DOHH2 (cell line): ENCODE measurements at regions not wholly inside any gene's neighbourhood (a gene's known extent, or its start where the extent isn't known, plus 50 kb on each side); places are given as distances from the start of the nearest gene placed in this dataset.

Source experiments
- H3F3A ChIP-seq: fragments of 200-600 bp; sonication (generic), shearing (Covaris generic); 2 replicates; pipeline ENCODE4 v1.6.0; 2016; ENCODE audit warnings: antibody characterized with exemption, mild to moderate bottlenecking; ENCODE audit not compliant: control insufficient read depth, insufficient read depth
- H3K27ac ChIP-seq: fragments of 200-600 bp; sonication (generic); 2 replicates; pipeline ENCODE4 v1.5.1; 2014; ENCODE audit warnings: low read depth, mild to moderate bottlenecking, low read length, moderate library complexity
- H3K27me3 ChIP-seq: fragments of 200-600 bp; sonication (generic); 2 replicates; pipeline ENCODE4 v1.6.1; 2014; ENCODE audit warnings: mild to moderate bottlenecking, low read length, mixed read lengths; ENCODE audit not compliant: control insufficient read depth
- H3K36me3 ChIP-seq: fragments of 200-600 bp; sonication (generic); 2 replicates; pipeline ENCODE4 v1.6.1; 2014; ENCODE audit warnings: mild to moderate bottlenecking, low read length, moderate library complexity, mixed read lengths; ENCODE audit not compliant: control insufficient read depth
- H3K4me1 ChIP-seq: fragments of 200-600 bp; sonication (generic); 2 replicates; pipeline ENCODE4 v1.6.1; 2014; ENCODE audit warnings: mild to moderate bottlenecking, low read length, mixed read lengths; ENCODE audit not compliant: control insufficient read depth
- H3K4me2 ChIP-seq: fragments of 200-600 bp; sonication (generic); 2 replicates; pipeline ENCODE4 v1.6.0; 2014; ENCODE audit warnings: mild to moderate bottlenecking, low read length, moderate library complexity
- H3K4me3 ChIP-seq: fragments of 200-600 bp; sonication (generic); 2 replicates; pipeline ENCODE4 v1.5.1; 2014; ENCODE audit warnings: mild to moderate bottlenecking, low read length, mixed read lengths
- H3K79me2 ChIP-seq: fragments of 200-600 bp; sonication (generic); 2 replicates; pipeline ENCODE4 v1.6.1; 2014; ENCODE audit warnings: mild to moderate bottlenecking, low read length, mixed read lengths; ENCODE audit not compliant: control insufficient read depth
- H3K9me2 ChIP-seq: fragments of 200-600 bp; sonication (generic); replicated peaks from 2 replicates; pipeline ENCODE4 v1.6.1; 2014; ENCODE audit warnings: mild to moderate bottlenecking, low read length, mixed read lengths; ENCODE audit not compliant: control insufficient read depth
- H3K9me3 ChIP-seq: fragments of 200-600 bp; sonication (generic); 2 replicates; pipeline ENCODE4 v1.6.1; 2014; ENCODE audit warnings: antibody characterized with exemption, low read length, mixed read lengths; ENCODE audit not compliant: control insufficient read depth, insufficient read depth
- H4K20me1 ChIP-seq: fragments of 200-600 bp; sonication (generic); 2 replicates; pipeline ENCODE4 v1.6.0; 2014; ENCODE audit warnings: low read depth, mild to moderate bottlenecking, antibody characterized with exemption, low read length, moderate library complexity; ENCODE audit not compliant: control insufficient read depth, insufficient read depth
- EZH2phosphoT487 ChIP-seq: fragments of 200-600 bp; sonication (generic); IDR thresholded peaks from 2 replicates; pipeline ENCODE4 v1.6.1; 2017; ENCODE audit warnings: borderline replicate concordance, mild to moderate bottlenecking, antibody characterized with exemption, low read length, moderate library complexity, mixed read lengths
- TF ChIP-seq, protein P1 (sequence below): fragments of 200-600 bp; sonication (generic); IDR thresholded peaks from one replicate; pipeline ENCODE4 v1.5.1; 2014; ENCODE audit warnings: antibody characterized with exemption, mild to moderate bottlenecking, low read depth, low read length; ENCODE audit not compliant: poor library complexity, severe bottlenecking

GRCh38 chr4:116531026-116531425 is 554.4 kb downstream of the TRAM1L1 start:
- no peak overlapping the region for H3K27ac ChIP-seq
- H3K4me1 ChIP-seq = no peaks in the 10 kb centered on the region
- H3K9me3 ChIP-seq = no peaks in the 10 kb centered on the region
- H3K9me2 ChIP-seq = no peaks in the 10 kb centered on the region
- no peak overlapping the region for H3K4me2 ChIP-seq
- H3K36me3 ChIP-seq = no peaks in the 10 kb centered on the region
- H3K79me2 ChIP-seq = no peaks in the 10 kb centered on the region
- no peak overlapping the region for H3K4me3 ChIP-seq
- no peaks in the 10 kb centered on the region for H3F3A ChIP-seq
- no peak for TF ChIP-seq EZH2phosphoT487
- TF ChIP-seq, protein P1, sequence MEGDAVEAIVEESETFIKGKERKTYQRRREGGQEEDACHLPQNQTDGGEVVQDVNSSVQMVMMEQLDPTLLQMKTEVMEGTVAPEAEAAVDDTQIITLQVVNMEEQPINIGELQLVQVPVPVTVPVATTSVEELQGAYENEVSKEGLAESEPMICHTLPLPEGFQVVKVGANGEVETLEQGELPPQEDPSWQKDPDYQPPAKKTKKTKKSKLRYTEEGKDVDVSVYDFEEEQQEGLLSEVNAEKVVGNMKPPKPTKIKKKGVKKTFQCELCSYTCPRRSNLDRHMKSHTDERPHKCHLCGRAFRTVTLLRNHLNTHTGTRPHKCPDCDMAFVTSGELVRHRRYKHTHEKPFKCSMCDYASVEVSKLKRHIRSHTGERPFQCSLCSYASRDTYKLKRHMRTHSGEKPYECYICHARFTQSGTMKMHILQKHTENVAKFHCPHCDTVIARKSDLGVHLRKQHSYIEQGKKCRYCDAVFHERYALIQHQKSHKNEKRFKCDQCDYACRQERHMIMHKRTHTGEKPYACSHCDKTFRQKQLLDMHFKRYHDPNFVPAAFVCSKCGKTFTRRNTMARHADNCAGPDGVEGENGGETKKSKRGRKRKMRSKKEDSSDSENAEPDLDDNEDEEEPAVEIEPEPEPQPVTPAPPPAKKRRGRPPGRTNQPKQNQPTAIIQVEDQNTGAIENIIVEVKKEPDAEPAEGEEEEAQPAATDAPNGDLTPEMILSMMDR = no peak
- no peaks in the 10 kb centered on the region for H4K20me1 ChIP-seq
- H3K27me3 ChIP-seq = no peaks in the 10 kb centered on the region

- Histone ChIP-seq H3K9me2 (no peaks in the 10 kb centered on the region), H3K79me2 (no peaks in the 10 kb centered on the region), H3K36me3 (no peaks in the 10 kb centered on the region), H3K4me2 (no peak overlapping the region), H3K27ac (no peak overlapping the region), H3K4me3 (no peak overlapping the region), H3K4me1 (no peaks in the 10 kb centered on the region), H3K9me3 (no peaks in the 10 kb centered on the region), H3F3A (no peaks in the 10 kb centered on the region), H4K20me1 (no peaks in the 10 kb centered on the region), H3K27me3 (no peaks in the 10 kb centered on the region)
- TF ChIP-seq, protein P1 = no peak
- TF ChIP-seq EZH2phosphoT487 = no peak
Measured at GRCh38 chr4:116530048-116530447, 555.3 kb downstream of the TRAM1L1 start.

DNA sequence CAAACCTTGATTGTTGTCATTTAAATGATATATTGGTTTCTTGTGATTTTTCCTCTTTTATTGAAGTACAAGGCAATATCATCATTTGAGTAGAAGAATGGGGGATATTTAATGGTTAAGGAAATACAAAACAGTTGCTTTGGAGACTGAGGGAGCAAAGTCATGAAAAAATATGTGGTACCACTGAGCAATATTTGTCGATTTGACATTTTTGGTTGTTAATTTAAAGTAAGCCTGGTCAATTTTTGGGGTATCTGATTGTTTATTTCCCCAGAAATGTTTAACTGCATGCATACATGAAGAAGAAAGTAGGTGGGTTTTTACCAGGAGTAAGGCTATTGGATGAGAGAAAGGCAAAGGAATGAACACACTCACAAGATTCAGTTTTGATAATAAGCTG is 556.2 kb downstream of the TRAM1L1 start:
- no peaks in the 10 kb centered on the region for H4K20me1 ChIP-seq
- no peaks in the 10 kb centered on the region for H3F3A ChIP-seq
- no peak overlapping the region for H3K4me2 ChIP-seq
- no peaks in the 10 kb centered on the region for H3K4me1 ChIP-seq
- no peaks in the 10 kb centered on the region for H3K79me2 ChIP-seq
- no peaks in the 10 kb centered on the region for H3K36me3 ChIP-seq
- no peaks in the 10 kb centered on the region for H3K9me2 ChIP-seq
- no peaks in the 10 kb centered on the region for H3K9me3 ChIP-seq
- no peak overlapping the region for H3K4me3 ChIP-seq
- TF ChIP-seq EZH2phosphoT487 = no peak
- TF ChIP-seq, protein P1 = no peak
- no peak overlapping the region for H3K27ac ChIP-seq
- H3K27me3 ChIP-seq = no peaks in the 10 kb centered on the region

- Histone ChIP-seq H3K79me2 (no peaks in the 10 kb centered on the region), H3F3A (no peaks in the 10 kb centered on the region), H3K9me3 (no peaks in the 10 kb centered on the region), H3K36me3 (no peaks in the 10 kb centered on the region), H4K20me1 (no peaks in the 10 kb centered on the region), H3K9me2 (no peaks in the 10 kb centered on the region), H3K4me1 (no peaks in the 10 kb centered on the region), H3K27ac (no peak overlapping the region), H3K27me3 (no peaks in the 10 kb centered on the region), H3K4me3 (no peak overlapping the region), H3K4me2 (no peak overlapping the region)
- TF ChIP-seq EZH2phosphoT487 = no peak
- TF ChIP-seq, protein P1 = no peak
Measured at GRCh38 chr4:116522922-116523321, 562.5 kb downstream of the TRAM1L1 start.
